ENCODE measurements at regions not wholly inside any gene's neighbourhood (a gene's known extent, or its start where the extent isn't known, plus 50 kb on each side); places are given as distances from the start of the nearest gene placed in this dataset.

GRCh38 chrX:44439242-44439794, 95.8 kb upstream of the EFHC2 start:
- TF ChIP-seq, protein P1, sequence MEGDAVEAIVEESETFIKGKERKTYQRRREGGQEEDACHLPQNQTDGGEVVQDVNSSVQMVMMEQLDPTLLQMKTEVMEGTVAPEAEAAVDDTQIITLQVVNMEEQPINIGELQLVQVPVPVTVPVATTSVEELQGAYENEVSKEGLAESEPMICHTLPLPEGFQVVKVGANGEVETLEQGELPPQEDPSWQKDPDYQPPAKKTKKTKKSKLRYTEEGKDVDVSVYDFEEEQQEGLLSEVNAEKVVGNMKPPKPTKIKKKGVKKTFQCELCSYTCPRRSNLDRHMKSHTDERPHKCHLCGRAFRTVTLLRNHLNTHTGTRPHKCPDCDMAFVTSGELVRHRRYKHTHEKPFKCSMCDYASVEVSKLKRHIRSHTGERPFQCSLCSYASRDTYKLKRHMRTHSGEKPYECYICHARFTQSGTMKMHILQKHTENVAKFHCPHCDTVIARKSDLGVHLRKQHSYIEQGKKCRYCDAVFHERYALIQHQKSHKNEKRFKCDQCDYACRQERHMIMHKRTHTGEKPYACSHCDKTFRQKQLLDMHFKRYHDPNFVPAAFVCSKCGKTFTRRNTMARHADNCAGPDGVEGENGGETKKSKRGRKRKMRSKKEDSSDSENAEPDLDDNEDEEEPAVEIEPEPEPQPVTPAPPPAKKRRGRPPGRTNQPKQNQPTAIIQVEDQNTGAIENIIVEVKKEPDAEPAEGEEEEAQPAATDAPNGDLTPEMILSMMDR (IDR thresholded peaks at IDR 0.05): no peak
- TF ChIP-seq EZH2 (IDR thresholded peaks at IDR 0.05): no peak
